Breast epithelium (tissue), 4 donors: ENCODE measurements at regions not wholly inside any gene's neighbourhood (a gene's known extent, or its start where the extent isn't known, plus 50 kb on each side); places are given as distances from the start of the nearest gene placed in this dataset.

Source experiments
- DNase-seq, 2 donors: peaks; one replicate each; pipeline ENCODE4 v3.0.0-alpha.2; 2019; ENCODE audit warnings: low spot score in 2 of 2
- H3K27ac ChIP-seq, 2 donors: fragments of 200-600 bp; sonication (generic) in 1 of 2; one replicate each; pipeline ENCODE4 v1.5.1; 2016 to 2019; ENCODE audit warnings: mild to moderate bottlenecking in 1 of 2
- H3K27me3 ChIP-seq, 2 donors: fragments of 200-600 bp; sonication (generic) in 1 of 2; one replicate each; pipeline versions ENCODE4 v1.5.1 to v1.6.0; 2017 to 2019; ENCODE audit warnings: control low read depth in 1 of 2, mild to moderate bottlenecking in 1 of 2
- H3K36me3 ChIP-seq: fragments of 200-600 bp; one replicate; pipeline ENCODE4 v1.5.1; 2019
- H3K4me1 ChIP-seq, 2 donors: fragments of 200-600 bp; sonication (generic); one replicate each; pipeline ENCODE4 v1.5.1; 2016 to 2019; ENCODE audit warnings: control low read depth in 1 of 2
- H3K4me3 ChIP-seq, 3 donors: fragments of 200-600 bp; sonication (generic); 1 replicate in 2 of 3; 2 replicates in 1 of 3; pipeline ENCODE4 v1.5.1; 2016 to 2019; ENCODE audit warnings: mild to moderate bottlenecking in 3 of 3, moderate library complexity in 2 of 3
- H3K9me3 ChIP-seq, 2 donors: fragments of 200-600 bp; sonication (generic) in 1 of 2; one replicate each; pipeline ENCODE4 v1.5.1; 2016 to 2019; ENCODE audit warnings: control low read depth in 1 of 2
- POLR2A ChIP-seq: fragments of 450-650 bp; IDR thresholded peaks from one replicate; pipeline ENCODE4 v1.6.1; 2016; ENCODE audit warnings: antibody characterized with exemption, mild to moderate bottlenecking, moderate library complexity
- POLR2AphosphoS5 ChIP-seq, 3 donors: sonication (generic); formaldehyde crosslinking; IDR thresholded peaks; one replicate each; pipeline ENCODE4 v1.6.1; 2017; ENCODE audit warnings: antibody characterized with exemption in 3 of 3
- intact Hi-C: fragments of 100-400 bp; cut with DNase I; formaldehyde crosslinking; loops from one replicate; pipeline ENCODE4 v1.15.1; 2023; ENCODE audit warnings: low total_unique reads
- TF ChIP-seq, protein P1 (sequence below), 3 donors: fragments of 450-650 bp; IDR thresholded peaks; one replicate each; pipeline ENCODE4 v1.5.1; 2016 to 2017; ENCODE audit warnings: antibody characterized with exemption in 3 of 3, mild to moderate bottlenecking in 3 of 3, moderate library complexity in 3 of 3

DNA sequence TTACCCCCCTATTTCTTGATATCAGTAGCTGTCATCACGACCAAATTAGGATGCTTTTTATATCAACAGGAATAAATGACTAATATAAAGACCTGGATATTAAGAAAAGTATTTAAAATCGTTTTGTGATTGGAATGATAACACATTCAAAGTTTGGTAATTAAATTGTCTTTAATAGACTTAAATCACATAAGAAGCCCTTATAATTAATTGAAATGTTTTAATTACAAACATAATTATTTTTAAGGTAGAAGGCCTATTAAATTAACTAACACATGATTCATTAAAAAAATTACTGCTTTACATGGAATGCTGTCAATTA is 412.4 kb downstream of the FUT8 start:
- no peaks in the 10 kb centered on the region for H3K9me3 ChIP-seq
- no peaks in the 10 kb centered on the region for H3K36me3 ChIP-seq
- H3K4me1 ChIP-seq, result no peaks in the 10 kb centered on the region
- TF ChIP-seq POLR2AphosphoS5 (IDR thresholded peaks at IDR 0.05), result no peak
- TF ChIP-seq POLR2A, result no peak
- TF ChIP-seq, protein P1, sequence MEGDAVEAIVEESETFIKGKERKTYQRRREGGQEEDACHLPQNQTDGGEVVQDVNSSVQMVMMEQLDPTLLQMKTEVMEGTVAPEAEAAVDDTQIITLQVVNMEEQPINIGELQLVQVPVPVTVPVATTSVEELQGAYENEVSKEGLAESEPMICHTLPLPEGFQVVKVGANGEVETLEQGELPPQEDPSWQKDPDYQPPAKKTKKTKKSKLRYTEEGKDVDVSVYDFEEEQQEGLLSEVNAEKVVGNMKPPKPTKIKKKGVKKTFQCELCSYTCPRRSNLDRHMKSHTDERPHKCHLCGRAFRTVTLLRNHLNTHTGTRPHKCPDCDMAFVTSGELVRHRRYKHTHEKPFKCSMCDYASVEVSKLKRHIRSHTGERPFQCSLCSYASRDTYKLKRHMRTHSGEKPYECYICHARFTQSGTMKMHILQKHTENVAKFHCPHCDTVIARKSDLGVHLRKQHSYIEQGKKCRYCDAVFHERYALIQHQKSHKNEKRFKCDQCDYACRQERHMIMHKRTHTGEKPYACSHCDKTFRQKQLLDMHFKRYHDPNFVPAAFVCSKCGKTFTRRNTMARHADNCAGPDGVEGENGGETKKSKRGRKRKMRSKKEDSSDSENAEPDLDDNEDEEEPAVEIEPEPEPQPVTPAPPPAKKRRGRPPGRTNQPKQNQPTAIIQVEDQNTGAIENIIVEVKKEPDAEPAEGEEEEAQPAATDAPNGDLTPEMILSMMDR (IDR thresholded peaks at IDR 0.05), result no peak
- intact Hi-C loops, result no loop called here
- DNase-seq, result no peak
- no peak overlapping the region for H3K27ac ChIP-seq
- no peak overlapping the region for H3K4me3 ChIP-seq
- H3K27me3 ChIP-seq, result no peaks in the 10 kb centered on the region

DNA sequence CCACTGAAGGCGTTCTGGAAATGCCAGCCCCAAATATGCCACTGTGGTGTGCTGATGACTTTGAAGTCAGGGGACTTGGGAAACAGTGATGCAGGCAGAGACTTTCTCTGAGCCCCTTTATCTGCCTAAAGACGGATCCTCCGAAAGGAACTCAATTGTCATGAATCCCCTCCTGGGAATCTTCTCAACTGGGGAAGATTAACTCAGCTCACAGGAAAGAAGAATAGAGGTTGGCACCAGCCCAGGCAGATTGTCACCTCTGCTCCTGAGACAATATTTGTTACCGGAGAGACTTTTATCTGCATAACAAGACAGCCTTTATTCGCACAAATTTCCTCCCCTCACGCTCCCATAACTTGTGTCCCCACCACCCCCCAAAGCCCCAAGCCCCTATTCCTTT is 414.4 kb downstream of the FUT8 start:
- Histone ChIP-seq H3K9me3 (no peaks in the 10 kb centered on the region), H3K4me3 (no peak overlapping the region)
- intact Hi-C loops, result no loop called here

DNA sequence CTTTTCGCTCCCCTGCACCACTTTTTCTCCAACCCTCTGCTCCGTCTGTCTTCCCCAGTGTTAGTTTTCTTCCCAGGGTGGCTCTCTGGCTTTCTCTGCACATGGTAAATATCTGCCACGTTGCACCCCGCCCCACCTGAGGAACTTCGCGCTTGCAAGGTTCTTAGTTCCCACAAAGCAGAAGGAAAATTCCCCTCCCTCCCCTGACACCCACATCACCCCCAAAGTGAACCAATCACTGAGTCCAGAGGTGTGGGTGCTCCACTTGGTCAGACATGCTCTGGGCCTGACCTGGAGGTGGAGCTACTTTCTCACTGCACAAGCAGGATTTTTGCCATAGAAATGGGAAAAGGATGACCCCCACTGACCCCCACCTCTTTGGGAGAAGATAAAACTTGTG is 415.0 kb downstream of the FUT8 start:
- Histone ChIP-seq H3K4me1 (no peaks in the 10 kb centered on the region), H3K27me3 (no peaks in the 10 kb centered on the region), H3K9me3 (no peaks in the 10 kb centered on the region), H3K27ac (no peak overlapping the region), H3K4me3 (no peak overlapping the region), H3K36me3 (no peaks in the 10 kb centered on the region)
- TF ChIP-seq POLR2AphosphoS5 (IDR thresholded peaks at IDR 0.05) (no peak), POLR2A (no peak)
- TF ChIP-seq, protein P1 (IDR thresholded peaks at IDR 0.05), result no peak
- DNase-seq, result no peak
- intact Hi-C loops, result no loop called here

More for the DNA sequence above, 414.4 kb downstream of the FUT8 start:
- DNase-seq, result no peak
- Histone ChIP-seq H3K4me1 (no peaks in the 10 kb centered on the region), H3K27me3 (no peaks in the 10 kb centered on the region), H3K36me3 (no peaks in the 10 kb centered on the region), H3K27ac (no peak overlapping the region)
- TF ChIP-seq POLR2A, result no peak
- no peak for TF ChIP-seq POLR2AphosphoS5 (IDR thresholded peaks at IDR 0.05)
- TF ChIP-seq, protein P1 (IDR thresholded peaks at IDR 0.05), result no peak

DNA sequence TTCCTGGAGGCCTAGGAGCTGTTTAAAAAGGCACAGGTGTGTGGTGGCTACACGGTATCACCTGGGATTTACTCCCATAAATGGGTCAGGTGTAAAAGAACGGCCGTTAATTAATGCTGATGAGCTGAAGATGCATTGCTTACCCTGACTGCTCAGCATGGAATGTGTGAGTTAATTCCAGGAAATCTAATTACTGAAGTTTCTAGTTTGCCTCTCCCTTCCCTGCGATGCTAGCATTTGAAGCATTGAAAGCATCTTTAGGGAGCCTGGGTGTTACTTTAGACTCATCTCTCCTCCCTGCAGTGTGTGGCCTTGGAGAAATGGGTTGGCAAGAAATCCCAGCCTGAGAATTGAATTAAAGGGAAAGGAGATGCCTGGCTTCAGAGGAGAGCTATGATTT is 415.9 kb downstream of the FUT8 start:
- Histone ChIP-seq H3K9me3 (no peaks in the 10 kb centered on the region), H3K27ac (no peak overlapping the region), H3K4me1 (no peaks in the 10 kb centered on the region), H3K36me3 (no peaks in the 10 kb centered on the region), H3K4me3 (no peak overlapping the region), H3K27me3 (no peaks in the 10 kb centered on the region)
- intact Hi-C loops, result no loop called here
- no peak for DNase-seq
- no peak for TF ChIP-seq POLR2A
- TF ChIP-seq, protein P1 (IDR thresholded peaks at IDR 0.05), result no peak

DNA sequence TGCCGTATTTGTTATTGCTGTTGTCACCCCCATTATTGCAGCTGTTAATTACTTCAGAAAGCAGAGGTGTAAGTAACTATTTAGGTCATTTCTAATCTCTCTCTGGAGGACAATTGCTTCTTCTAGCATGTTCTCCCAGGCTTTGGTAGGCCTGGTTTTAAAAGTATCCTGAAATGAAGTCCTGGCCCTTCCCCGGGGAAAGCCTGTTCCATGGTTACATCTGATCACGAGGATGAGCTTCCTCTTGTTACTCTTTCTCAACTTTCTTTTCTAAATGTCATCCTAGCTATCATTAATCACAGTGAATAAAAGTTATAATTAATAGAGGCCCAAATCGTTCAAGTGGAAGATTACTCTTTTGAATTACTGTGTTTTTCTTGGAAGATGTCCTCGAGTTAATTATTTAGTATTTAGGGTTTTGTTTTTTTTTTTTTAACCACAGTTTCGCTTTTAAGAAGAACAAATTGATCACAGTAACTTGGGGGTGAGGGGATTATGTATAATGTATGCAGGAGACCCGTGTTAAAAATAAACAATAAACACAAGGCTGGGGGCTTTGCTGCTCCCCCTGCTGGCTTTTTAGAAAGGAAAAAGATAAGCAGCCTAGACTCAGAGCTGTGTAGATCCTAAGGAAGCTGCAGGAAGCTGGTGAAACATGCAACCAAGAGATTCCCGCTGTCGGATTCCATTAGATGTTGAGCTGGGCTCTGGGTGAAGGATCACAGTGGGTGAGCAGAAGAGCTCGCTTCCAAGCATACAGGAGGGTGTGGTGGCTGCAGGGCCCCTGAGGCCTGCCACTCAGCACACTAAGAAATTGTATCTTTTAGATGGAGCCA is 420.1 kb downstream of the FUT8 start:
- intact Hi-C loops, result no loop called here

More for the DNA sequence above, 420.1 kb downstream of the FUT8 start:
- no peaks in the 10 kb centered on the region for H3K4me1 ChIP-seq
- no peaks in the 10 kb centered on the region for H3K27me3 ChIP-seq
- no peak overlapping the region for H3K4me3 ChIP-seq
- TF ChIP-seq POLR2A (no peak), POLR2AphosphoS5 (IDR thresholded peaks at IDR 0.05) (no peak)
- TF ChIP-seq, protein P1 (IDR thresholded peaks at IDR 0.05), result no peak
- H3K36me3 ChIP-seq, result no peaks in the 10 kb centered on the region
- no peaks in the 10 kb centered on the region for H3K9me3 ChIP-seq
- no peak for DNase-seq
- H3K27ac ChIP-seq, result peak overlapping the region in 1 of 2 donors; percentile 14
